ENCODE measurements at regions not wholly inside any gene's neighbourhood (a gene's known extent, or its start where the extent isn't known, plus 50 kb on each side); places are given as distances from the start of the nearest gene placed in this dataset.

DNA sequence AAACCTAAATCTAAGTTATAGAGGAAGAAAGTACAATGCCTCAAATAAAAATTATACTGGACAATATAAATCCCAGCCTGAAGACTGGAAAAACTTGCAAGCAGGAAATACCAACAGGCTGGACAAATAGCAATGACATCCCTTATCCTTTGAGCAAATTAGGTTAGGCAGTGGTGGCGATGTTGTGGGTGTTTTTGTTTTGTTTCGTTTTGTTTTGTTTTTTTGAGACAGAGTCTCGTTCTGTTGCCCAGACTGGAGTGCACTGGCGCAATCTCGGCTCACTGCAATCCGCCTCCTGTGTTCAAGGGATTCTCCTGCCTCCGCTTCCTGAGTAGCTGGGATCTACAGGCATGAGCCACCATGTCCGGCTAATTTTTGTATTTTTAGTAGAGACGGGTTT lies 57.3 kb upstream of the TES start:
- no peak overlapping the region for H3K4me2 ChIP-seq (ENCODE audit: low read depth, low read length)
- H3K27ac ChIP-seq (ENCODE audit: extremely low read length, insufficient read depth, low read length) = no peak overlapping the region
- in situ Hi-C loops (cut with HindIII; ENCODE audit: extremely low pct_ligation_motif_present, low pct_unique_long_range_greater_than_20kb) (loop anchor here (25.0 kb wide), 1 partner anchor 659 kb away; no protein-coding TSS in a partner anchor), intact Hi-C loops (cut with micrococcal nuclease; ENCODE audit: unreplicated experiment) (no loop called here)
- H3K36me3 ChIP-seq (replicated peaks in 1 of 2; ENCODE audit: control insufficient read depth in 1 of 2, insufficient read depth in 2 of 2, low read length in 2 of 2) = no peaks in the 10 kb centered on the region
- TF ChIP-seq, protein P1, sequence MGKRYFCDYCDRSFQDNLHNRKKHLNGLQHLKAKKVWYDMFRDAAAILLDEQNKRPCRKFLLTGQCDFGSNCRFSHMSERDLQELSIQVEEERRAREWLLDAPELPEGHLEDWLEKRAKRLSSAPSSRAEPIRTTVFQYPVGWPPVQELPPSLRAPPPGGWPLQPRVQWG (CRISPR knock-in tag; IDR thresholded peaks at IDR 0.05; ENCODE audit: borderline replicate concordance, low read depth) = no peak
- no peak for TF ChIP-seq HNRNPH1 (optimal IDR thresholded peaks at IDR 0.05; ENCODE audit: low read depth, low read length)
- TF ChIP-seq MYNN (CRISPR knock-in tag; IDR thresholded peaks at IDR 0.05; ENCODE audit: low read depth) = no peak
- no peak for TF ChIP-seq PAX8 (CRISPR knock-in tag; IDR thresholded peaks at IDR 0.05; ENCODE audit: borderline replicate concordance)
- TF ChIP-seq ZFP41 (CRISPR knock-in tag; IDR thresholded peaks at IDR 0.05; ENCODE audit: borderline replicate concordance) = no peak
- no peak for TF ChIP-seq RFXAP (CRISPR knock-in tag; IDR thresholded peaks at IDR 0.05; ENCODE audit: borderline replicate concordance)
- TF ChIP-seq, protein P2, sequence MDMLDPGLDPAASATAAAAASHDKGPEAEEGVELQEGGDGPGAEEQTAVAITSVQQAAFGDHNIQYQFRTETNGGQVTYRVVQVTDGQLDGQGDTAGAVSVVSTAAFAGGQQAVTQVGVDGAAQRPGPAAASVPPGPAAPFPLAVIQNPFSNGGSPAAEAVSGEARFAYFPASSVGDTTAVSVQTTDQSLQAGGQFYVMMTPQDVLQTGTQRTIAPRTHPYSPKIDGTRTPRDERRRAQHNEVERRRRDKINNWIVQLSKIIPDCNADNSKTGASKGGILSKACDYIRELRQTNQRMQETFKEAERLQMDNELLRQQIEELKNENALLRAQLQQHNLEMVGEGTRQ (IDR thresholded peaks at IDR 0.05; ENCODE audit: low read depth, low read length) = no peak
- TF ChIP-seq, protein P2 (CRISPR knock-in tag; IDR thresholded peaks at IDR 0.05; ENCODE audit: borderline replicate concordance) = no peak
- TF ChIP-seq ZBTB21 (CRISPR knock-in tag; IDR thresholded peaks at IDR 0.05) = no peak
- TF ChIP-seq PLRG1 (conservative IDR thresholded peaks at IDR 0.05) = no peak
- no peak for TF ChIP-seq NCOA5 (CRISPR knock-in tag; IDR thresholded peaks at IDR 0.05)
- TF ChIP-seq FOXM1 (CRISPR knock-in tag; IDR thresholded peaks at IDR 0.05) = no peak
- no peak for TF ChIP-seq AGO1 (IDR thresholded peaks at IDR 0.05; ENCODE audit: low read depth, low read length, poor library complexity, severe bottlenecking)
- TF ChIP-seq CENPT (CRISPR knock-in tag; IDR thresholded peaks at IDR 0.05; ENCODE audit: low read depth) = no peak
- TF ChIP-seq ETV5 (CRISPR knock-in tag; IDR thresholded peaks at IDR 0.05; ENCODE audit: borderline replicate concordance) = no peak
- no peak for TF ChIP-seq ZNF234 (CRISPR knock-in tag; conservative IDR thresholded peaks at IDR 0.05)
- peaks cover 7% of the 10 kb centered on the region; the same call in 1 of the 2 replicates for H3K4me1 ChIP-seq (ENCODE audit: insufficient read depth, low read length)
- no peak overlapping the region for H3K9ac ChIP-seq (ENCODE audit: insufficient read depth, low read depth, low read length)
- H3K4me3 ChIP-seq (replicated peaks in 1 of 3; ENCODE audit: insufficient read depth in 1 of 3, low read depth in 2 of 3, low read length in 3 of 3) = no peak overlapping the region
- no TSS peak for BruUV-seq (replicated peaks)
- WGBS (ENCODE audit: low lambda C conversion rate) = 45% methylated on average over 9 of the region's 9 CpGs
- ChIA-PET POLR2A (no interaction called here), CTCF (ENCODE audit: low intra/inter-chr PET ratio, low total read pairs) (no interaction called here)
- H4K20me1 ChIP-seq (ENCODE audit: insufficient read depth, low read length) = no peaks in the 10 kb centered on the region
- no peak overlapping the region for H2AFZ ChIP-seq (ENCODE audit: low read length)
- no peak for ATAC-seq
- H3K9me3 ChIP-seq (ENCODE audit: low read length) = no peaks in the 10 kb centered on the region
- no peak for DNase-seq (ENCODE audit: low spot score)
- no peak for FAIRE-seq
- no peaks in the 10 kb centered on the region for H3K79me2 ChIP-seq (ENCODE audit: insufficient read depth, low read length)
- H3K27me3 ChIP-seq (ENCODE audit: control insufficient read depth in 1 of 2, insufficient read depth in 2 of 2, low read length in 2 of 2) = 0 out of 5 replicates have a peak, but pooled peaks cover 0 to 6% of the 10 kb centered on the region in 2 experiments
